ENCODE measurements at regions not wholly inside any gene's neighbourhood (a gene's known extent, or its start where the extent isn't known, plus 50 kb on each side); places are given as distances from the start of the nearest gene placed in this dataset.

GRCh38 chr2:125935559-125935958 is 720.4 kb upstream of the GYPC start:
- TF ChIP-seq POLR2AphosphoS5 (IDR thresholded peaks at IDR 0.05) (no peak), POLR2A (IDR thresholded peaks at IDR 0.05) (no peak), EP300 (IDR thresholded peaks at IDR 0.05) (no peak), CTCF (IDR thresholded peaks at IDR 0.05) (no peak)
- DNase-seq (no peak), ATAC-seq (ENCODE audit: low FRiP score in 2 of 2) (no peak)
- no peaks in the 10 kb centered on the region for H3K4me1 ChIP-seq
- H3K27me3 ChIP-seq = no peaks in the 10 kb centered on the region
- no peaks in the 10 kb centered on the region for H3K9me3 ChIP-seq
- no peak overlapping the region for H3K27ac ChIP-seq
- no peak overlapping the region for H3K4me3 ChIP-seq
- WGBS, 2 donors = 78 to 89% methylated on average over 2 of the region's 2 CpGs
- H3K36me3 ChIP-seq = no peaks in the 10 kb centered on the region

- TF ChIP-seq EP300 (IDR thresholded peaks at IDR 0.05) (no peak), CTCF (IDR thresholded peaks at IDR 0.05) (no peak), POLR2AphosphoS5 (IDR thresholded peaks at IDR 0.05) (no peak), POLR2A (IDR thresholded peaks at IDR 0.05) (no peak)
- DNase-seq (peak in 1 of 2 donors; percentile 65), ATAC-seq (ENCODE audit: low FRiP score in 2 of 2) (peak in 1 of 2 donors; percentile 49)
- Histone ChIP-seq H3K36me3 (no peaks in the 10 kb centered on the region), H3K27me3 (no peaks in the 10 kb centered on the region), H3K9me3 (peaks cover 0 to 23% (median 7%) of the 10 kb centered on the region in 4 donors), H3K4me1 (no peaks in the 10 kb centered on the region), H3K27ac (no peak overlapping the region), H3K4me3 (no peak overlapping the region)
- WGBS, 2 donors = 76 to 93% methylated on average over 5 to 13 of the region's 23 CpGs
Measured at GRCh38 chr2:125942585-125943424, 713.2 kb upstream of the GYPC start.

GRCh38 chr2:125959047-125959446 is 696.9 kb upstream of the GYPC start:
- TF ChIP-seq POLR2AphosphoS5 (IDR thresholded peaks at IDR 0.05) (no peak), POLR2A (IDR thresholded peaks at IDR 0.05) (no peak), CTCF (IDR thresholded peaks at IDR 0.05) (no peak), EP300 (IDR thresholded peaks at IDR 0.05) (no peak)
- no peak overlapping the region for H3K4me3 ChIP-seq
- no peaks in the 10 kb centered on the region for H3K36me3 ChIP-seq
- peaks cover 0 to 4% (median 2%) of the 10 kb centered on the region in 4 donors for H3K9me3 ChIP-seq
- 34 to 50% methylated on average over 4 of the region's 4 CpGs for WGBS, 2 donors
- no peaks in the 10 kb centered on the region for H3K27me3 ChIP-seq
- no peak for DNase-seq
- no peak overlapping the region for H3K27ac ChIP-seq
- ATAC-seq (ENCODE audit: low FRiP score in 2 of 2) = no peak
- H3K4me1 ChIP-seq = no peaks in the 10 kb centered on the region

GRCh38 chr2:125961739-125962138 is 694.2 kb upstream of the GYPC start:
- 40 to 68% methylated on average over 1 of the region's 1 CpG for WGBS, 2 donors
- no peak for ATAC-seq (ENCODE audit: low FRiP score in 2 of 2)

More at GRCh38 chr2:125961739-125962138, 694.2 kb upstream of the GYPC start:
- TF ChIP-seq CTCF (IDR thresholded peaks at IDR 0.05) = no peak
- TF ChIP-seq EP300 (IDR thresholded peaks at IDR 0.05) = no peak
- no peak for TF ChIP-seq POLR2A (IDR thresholded peaks at IDR 0.05)
- no peak for TF ChIP-seq POLR2AphosphoS5 (IDR thresholded peaks at IDR 0.05)
- Histone ChIP-seq H3K36me3 (no peaks in the 10 kb centered on the region), H3K27me3 (no peaks in the 10 kb centered on the region), H3K4me1 (no peaks in the 10 kb centered on the region), H3K27ac (no peak overlapping the region), H3K4me3 (no peak overlapping the region), H3K9me3 (no peaks in the 10 kb centered on the region)
- no peak for DNase-seq
